ENCODE measurements at regions not wholly inside any gene's neighbourhood (a gene's known extent, or its start where the extent isn't known, plus 50 kb on each side); places are given as distances from the start of the nearest gene placed in this dataset.
A peak's percentile ranks its signal among the peaks of the same experiment; 100 is the strongest.

DNA sequence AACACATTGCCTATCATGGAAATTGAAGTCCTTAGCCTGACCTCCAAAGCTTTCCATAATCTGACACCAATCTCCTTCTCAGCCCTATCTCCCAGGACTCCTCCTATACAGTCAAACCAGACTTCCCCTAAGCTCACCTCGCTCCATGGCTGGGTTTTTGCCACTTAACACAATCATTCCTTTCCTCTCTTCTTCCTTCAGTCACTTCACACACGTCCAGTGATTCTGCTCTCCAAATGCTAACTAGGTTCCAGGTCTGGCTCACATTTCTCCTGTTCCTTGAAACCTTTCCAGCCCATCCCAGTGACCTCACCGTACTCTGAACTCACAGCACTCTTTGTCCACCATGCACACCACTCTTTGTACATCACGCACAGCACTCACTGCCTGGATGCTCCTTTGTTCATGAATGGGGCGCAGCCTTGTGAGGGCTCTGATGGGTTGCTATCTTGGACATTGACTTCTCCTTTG lies 98.4 kb downstream of the GLUL start:
- Histone ChIP-seq H3K4me1 (peaks cover 15 to 47% (median 24%) of the 10 kb centered on the region in 4 donors), H3K27ac (no peak overlapping the region), H3K9me3 (no peaks in the 10 kb centered on the region), H3K36me3 (no peaks in the 10 kb centered on the region), H3K27me3 (no peaks in the 10 kb centered on the region), H3K4me3 (no peak overlapping the region)
- in situ Hi-C loops (cut with MboI; ENCODE audit: low pct_ligation_motif_present in 1 of 4, low pct_unique_long_range_greater_than_20kb in 1 of 4, low sequenced_read_pairs in 3 of 4): no loop called here
- WGBS, 2 donors (ENCODE audit: low coverage in 1 of 2): 83 to 87% methylated on average over 4 to 5 of the region's 5 CpGs
- TF ChIP-seq EP300 (IDR thresholded peaks at IDR 0.05; ENCODE audit: low read depth): no peak
- no peak for TF ChIP-seq POLR2A (IDR thresholded peaks at IDR 0.05)
- TF ChIP-seq POLR2AphosphoS5 (IDR thresholded peaks at IDR 0.05): no peak
- TF ChIP-seq, protein P1, sequence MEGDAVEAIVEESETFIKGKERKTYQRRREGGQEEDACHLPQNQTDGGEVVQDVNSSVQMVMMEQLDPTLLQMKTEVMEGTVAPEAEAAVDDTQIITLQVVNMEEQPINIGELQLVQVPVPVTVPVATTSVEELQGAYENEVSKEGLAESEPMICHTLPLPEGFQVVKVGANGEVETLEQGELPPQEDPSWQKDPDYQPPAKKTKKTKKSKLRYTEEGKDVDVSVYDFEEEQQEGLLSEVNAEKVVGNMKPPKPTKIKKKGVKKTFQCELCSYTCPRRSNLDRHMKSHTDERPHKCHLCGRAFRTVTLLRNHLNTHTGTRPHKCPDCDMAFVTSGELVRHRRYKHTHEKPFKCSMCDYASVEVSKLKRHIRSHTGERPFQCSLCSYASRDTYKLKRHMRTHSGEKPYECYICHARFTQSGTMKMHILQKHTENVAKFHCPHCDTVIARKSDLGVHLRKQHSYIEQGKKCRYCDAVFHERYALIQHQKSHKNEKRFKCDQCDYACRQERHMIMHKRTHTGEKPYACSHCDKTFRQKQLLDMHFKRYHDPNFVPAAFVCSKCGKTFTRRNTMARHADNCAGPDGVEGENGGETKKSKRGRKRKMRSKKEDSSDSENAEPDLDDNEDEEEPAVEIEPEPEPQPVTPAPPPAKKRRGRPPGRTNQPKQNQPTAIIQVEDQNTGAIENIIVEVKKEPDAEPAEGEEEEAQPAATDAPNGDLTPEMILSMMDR (IDR thresholded peaks at IDR 0.05): no peak
- intact Hi-C loops (cut with DNase I; ENCODE audit: low total_unique reads): no loop called here
- DNase-seq: no peak

DNA sequence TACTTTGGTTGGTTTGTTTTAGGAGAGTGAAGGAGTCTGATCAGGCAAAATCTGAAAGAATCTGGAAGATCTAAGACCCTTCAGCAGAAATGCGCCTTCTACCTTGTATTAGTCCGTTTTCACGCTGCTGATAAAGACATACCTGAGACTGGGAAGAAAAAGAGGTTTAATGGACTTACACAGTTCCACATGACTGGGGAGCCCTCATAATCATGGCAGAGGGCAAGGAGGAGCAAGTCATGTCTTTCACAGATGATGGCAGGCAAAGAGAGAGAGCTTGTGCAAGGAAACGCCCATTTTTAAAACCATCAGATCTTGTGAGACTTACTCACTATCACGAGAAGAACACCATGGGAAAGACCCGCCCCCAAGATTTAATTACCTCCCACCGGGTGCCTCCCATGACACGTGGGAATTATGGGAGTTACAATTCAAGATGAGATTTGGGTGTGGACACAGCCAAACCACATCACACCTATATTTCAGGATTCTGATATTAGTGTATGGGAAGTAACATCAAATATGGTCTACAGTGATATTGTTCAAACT lies 99.3 kb downstream of the GLUL start:
- WGBS, 2 donors (ENCODE audit: low coverage in 1 of 2): 67 to 68% methylated on average over 4 to 8 of the region's 8 CpGs
- no peak overlapping the region for H3K4me3 ChIP-seq
- H3K27me3 ChIP-seq: no peaks in the 10 kb centered on the region
- H3K9me3 ChIP-seq: no peaks in the 10 kb centered on the region
- in situ Hi-C loops (cut with MboI; ENCODE audit: low pct_ligation_motif_present in 1 of 4, low pct_unique_long_range_greater_than_20kb in 1 of 4, low sequenced_read_pairs in 3 of 4): no loop called here
- H3K27ac ChIP-seq: peak overlapping the region; percentile 65 to 75 (median 71)
- DNase-seq: no peak
- intact Hi-C loops (cut with DNase I; ENCODE audit: low total_unique reads): no loop called here
- H3K4me1 ChIP-seq: peaks cover 15 to 47% (median 24%) of the 10 kb centered on the region in 4 donors
- no peaks in the 10 kb centered on the region for H3K36me3 ChIP-seq
- no peak for TF ChIP-seq POLR2AphosphoS5 (IDR thresholded peaks at IDR 0.05)
- TF ChIP-seq, protein P1 (IDR thresholded peaks at IDR 0.05): no peak

DNA sequence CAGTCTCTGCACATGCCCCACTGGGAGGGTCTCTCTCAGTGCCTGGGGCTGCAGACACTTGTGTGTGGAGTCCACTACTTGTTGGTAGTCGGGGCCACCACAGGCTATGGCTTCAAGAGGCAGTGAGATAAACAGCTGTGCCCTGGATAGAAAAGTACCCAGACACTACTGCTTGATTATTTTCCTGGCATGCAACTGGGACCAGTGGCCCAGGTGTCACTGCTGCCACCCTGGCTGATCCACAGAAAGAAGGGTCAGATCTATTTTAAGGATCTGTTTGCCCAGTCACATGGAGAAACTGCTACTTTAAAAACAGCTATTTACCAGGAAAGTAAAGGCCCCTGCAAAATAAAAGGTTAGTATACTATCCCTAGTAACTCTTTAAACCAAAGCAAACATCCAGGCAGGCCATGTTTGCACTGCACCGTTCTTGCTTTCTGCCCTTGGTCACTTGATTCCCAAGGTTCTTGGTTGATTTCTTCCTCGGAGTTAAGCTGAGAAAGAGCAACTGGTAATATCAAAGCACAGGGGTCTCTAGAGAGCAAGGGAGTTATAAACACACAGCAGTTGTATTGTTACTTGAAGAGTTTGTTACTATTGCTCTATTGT lies 99.9 kb downstream of the GLUL start:
- WGBS, 2 donors (ENCODE audit: low coverage in 1 of 2): 58 to 60% methylated on average over 1 to 3 of the region's 3 CpGs
- H3K27ac ChIP-seq: peak overlapping the region; percentile 65 to 75 (median 71)
- in situ Hi-C loops (cut with MboI; ENCODE audit: low pct_ligation_motif_present in 1 of 4, low pct_unique_long_range_greater_than_20kb in 1 of 4, low sequenced_read_pairs in 3 of 4) (no loop called here), intact Hi-C loops (cut with DNase I; ENCODE audit: low total_unique reads) (no loop called here)
- no peak overlapping the region for H3K4me3 ChIP-seq
- DNase-seq: no peak
- TF ChIP-seq EP300 (IDR thresholded peaks at IDR 0.05; ENCODE audit: low read depth): no peak
- no peak for TF ChIP-seq POLR2A (IDR thresholded peaks at IDR 0.05)
- TF ChIP-seq POLR2AphosphoS5 (IDR thresholded peaks at IDR 0.05): no peak
- TF ChIP-seq, protein P1 (IDR thresholded peaks at IDR 0.05): no peak
- H3K9me3 ChIP-seq: no peaks in the 10 kb centered on the region
- peaks cover 15 to 48% (median 24%) of the 10 kb centered on the region in 4 donors for H3K4me1 ChIP-seq
- H3K36me3 ChIP-seq: no peaks in the 10 kb centered on the region
- H3K27me3 ChIP-seq: no peaks in the 10 kb centered on the region

DNA sequence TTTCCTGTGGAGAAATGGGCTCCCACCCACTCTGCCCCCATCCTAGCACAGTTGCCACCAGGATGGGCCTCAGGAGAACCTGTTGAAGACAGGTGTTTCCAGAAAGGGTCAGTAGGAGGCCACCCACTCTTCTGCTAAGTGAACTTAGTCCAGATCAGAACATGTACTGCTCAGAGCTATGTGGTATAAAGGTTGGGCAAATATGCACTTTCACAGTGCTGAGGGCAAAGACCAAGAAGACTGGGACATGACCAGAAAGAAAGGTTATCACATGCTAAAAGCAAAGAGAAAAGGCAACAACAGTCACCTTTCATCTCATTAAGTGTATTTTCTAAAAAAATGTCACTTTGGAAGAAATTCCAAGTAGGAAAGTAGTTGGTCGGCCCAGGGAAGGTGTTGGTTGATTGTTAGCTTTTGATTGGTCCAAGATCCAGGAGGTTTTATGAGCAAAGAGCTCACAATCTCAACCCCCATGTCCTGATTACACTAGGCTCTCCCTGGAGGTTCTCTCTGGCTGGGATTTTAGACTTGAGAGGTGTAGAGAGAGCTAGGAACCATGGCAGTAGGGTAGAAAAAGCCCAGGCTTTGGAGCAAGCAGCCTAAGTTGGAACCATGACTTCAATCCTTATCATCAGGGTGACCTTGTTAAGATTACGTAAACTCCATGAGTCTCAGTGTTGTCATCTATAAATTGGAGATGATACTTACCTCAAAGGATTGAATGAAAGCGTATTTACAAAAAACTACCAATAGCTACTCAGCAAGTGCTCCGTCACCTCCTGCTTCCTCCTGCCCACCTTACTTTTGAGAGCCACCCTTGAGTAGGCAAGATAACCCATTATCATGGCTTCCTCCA lies 102.6 kb downstream of the GLUL start:
- peaks cover 15 to 50% (median 24%) of the 10 kb centered on the region in 4 donors for H3K4me1 ChIP-seq
- no peaks in the 10 kb centered on the region for H3K9me3 ChIP-seq
- DNase-seq: no peak
- H3K4me3 ChIP-seq: no peak overlapping the region
- in situ Hi-C loops (cut with MboI; ENCODE audit: low pct_ligation_motif_present in 1 of 4, low pct_unique_long_range_greater_than_20kb in 1 of 4, low sequenced_read_pairs in 3 of 4) (no loop called here), intact Hi-C loops (cut with DNase I; ENCODE audit: low total_unique reads) (no loop called here)
- peak overlapping the region; percentile 65 to 75 (median 71) for H3K27ac ChIP-seq
- 80 to 88% methylated on average over 3 to 4 of the region's 4 CpGs for WGBS, 2 donors (ENCODE audit: low coverage in 1 of 2)
- TF ChIP-seq POLR2A (IDR thresholded peaks at IDR 0.05) (no peak), EP300 (IDR thresholded peaks at IDR 0.05; ENCODE audit: low read depth) (no peak)
- TF ChIP-seq, protein P1 (IDR thresholded peaks at IDR 0.05): peak in 1 of 5 experiments; percentile 17
- H3K27me3 ChIP-seq: no peaks in the 10 kb centered on the region
- H3K36me3 ChIP-seq: no peaks in the 10 kb centered on the region
